Hepatocyte (in vitro differentiated cells): ENCODE measurements at regions not wholly inside any gene's neighbourhood (a gene's known extent, or its start where the extent isn't known, plus 50 kb on each side); places are given as distances from the start of the nearest gene placed in this dataset.

Source experiments
- DNase-seq: peaks from one replicate; pipeline ENCODE4 v3.0.0-alpha.2; 2016; ENCODE audit warnings: low spot score
- H2AFZ ChIP-seq: fragments of 200-600 bp; sonication (generic); 2 replicates; pipeline ENCODE4 v1.6.0; 2016; ENCODE audit warnings: antibody characterized with exemption, mild to moderate bottlenecking
- H3K27ac ChIP-seq: fragments of 200-600 bp; sonication (generic); 2 replicates; pipeline ENCODE4 v1.5.1; 2016; ENCODE audit warnings: mild to moderate bottlenecking
- H3K27me3 ChIP-seq: fragments of 200-600 bp; sonication (generic); 2 replicates; pipeline ENCODE4 v1.6.1; 2016
- H3K36me3 ChIP-seq: fragments of 200-600 bp; sonication (generic); replicated peaks from 2 replicates; pipeline ENCODE4 v1.5.1; 2016; ENCODE audit warnings: low read depth; ENCODE audit not compliant: insufficient read depth
- H3K4me1 ChIP-seq: fragments of 200-600 bp; sonication (generic); 2 replicates; pipeline ENCODE4 v1.5.1; 2016; ENCODE audit warnings: mild to moderate bottlenecking, moderate library complexity; ENCODE audit not compliant: insufficient read depth
- H3K4me2 ChIP-seq: fragments of 200-600 bp; sonication (generic); 2 replicates; pipeline ENCODE4 v1.6.0; 2016
- H3K4me3 ChIP-seq: fragments of 200-600 bp; sonication (generic); 2 replicates; pipeline ENCODE4 v1.5.1; 2016; ENCODE audit warnings: mild to moderate bottlenecking
- H3K79me2 ChIP-seq: fragments of 200-600 bp; sonication (generic); 2 replicates; pipeline ENCODE4 v1.6.0; 2017; ENCODE audit warnings: mild to moderate bottlenecking
- H3K9me2 ChIP-seq: fragments of 200-600 bp; sonication (generic); replicated peaks from 2 replicates; pipeline ENCODE4 v1.6.0; 2017; ENCODE audit warnings: mild to moderate bottlenecking; ENCODE audit not compliant: insufficient read depth
- H3K9me3 ChIP-seq: fragments of 200-600 bp; sonication (generic); 2 replicates; pipeline ENCODE4 v1.5.1; 2016; ENCODE audit warnings: low read depth, mild to moderate bottlenecking
- H4K20me1 ChIP-seq: fragments of 200-600 bp; sonication (generic); 2 replicates; pipeline ENCODE4 v1.6.0; 2016; ENCODE audit warnings: mild to moderate bottlenecking; ENCODE audit not compliant: insufficient read depth, poor library complexity, severe bottlenecking
- CTCF ChIP-seq: fragments of 200-600 bp; sonication (generic); IDR thresholded peaks from 2 replicates; pipeline ENCODE4 v1.5.1; 2016; ENCODE audit warnings: antibody characterized with exemption, mild to moderate bottlenecking; ENCODE audit not compliant: poor library complexity
- EZH2 ChIP-seq: fragments of 200-600 bp; sonication (generic); IDR thresholded peaks from 2 replicates; pipeline ENCODE4 v1.6.1; 2016; ENCODE audit warnings: antibody characterized with exemption, mild to moderate bottlenecking, borderline replicate concordance
- EZH2phosphoT487 ChIP-seq: fragments of 200-600 bp; sonication (generic); IDR thresholded peaks from one replicate; pipeline ENCODE4 v1.6.1; 2018; ENCODE audit warnings: antibody characterized with exemption, mild to moderate bottlenecking, low read depth, moderate library complexity; ENCODE audit not compliant: unreplicated experiment, severe bottlenecking
- WGBS: methylation state at CpG from one replicate; pipeline ENCODE4 v1.1.6; 2016; ENCODE audit warnings: low lambda C conversion rate; ENCODE audit errors: missing lambda C conversion rate; 5-methylcytosine and 5-hydroxymethylcytosine counted together

DNA sequence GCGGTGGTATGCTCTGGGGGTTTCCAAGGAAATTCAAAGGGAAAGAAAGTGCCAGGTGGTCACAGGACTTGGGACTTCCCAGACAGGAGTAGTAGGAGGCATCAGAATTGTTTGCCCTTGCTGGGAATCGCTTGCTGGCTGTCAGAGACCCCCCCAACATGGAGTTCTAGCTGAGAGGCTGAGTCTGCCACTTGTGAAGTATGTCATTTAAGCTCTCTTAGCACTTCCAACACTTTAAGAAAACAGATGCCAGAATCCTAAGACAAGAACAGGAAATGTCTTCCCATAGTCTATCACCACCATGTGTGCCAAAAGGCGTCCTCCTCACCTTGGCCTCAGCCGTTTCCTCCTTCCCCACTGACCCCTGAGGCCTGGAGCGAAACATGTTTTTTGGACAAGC, 193.8 kb upstream of the IRX3 start:
- TF ChIP-seq EZH2 (no peak), CTCF (no peak), EZH2phosphoT487 (no peak)
- Histone ChIP-seq H3K9me2 (no peaks in the 10 kb centered on the region), H4K20me1 (no peaks in the 10 kb centered on the region), H3K9me3 (no peaks in the 10 kb centered on the region), H3K36me3 (no peaks in the 10 kb centered on the region), H3K4me1 (no peaks in the 10 kb centered on the region), H3K27ac (no peak overlapping the region), H3K4me3 (no peak overlapping the region), H3K4me2 (no peak overlapping the region), H3K79me2 (no peaks in the 10 kb centered on the region), H3K27me3 (no peaks in the 10 kb centered on the region), H2AFZ (no peak overlapping the region)
- DNase-seq, result no peak
- 84% methylated on average over 5 of the region's 5 CpGs for WGBS

DNA sequence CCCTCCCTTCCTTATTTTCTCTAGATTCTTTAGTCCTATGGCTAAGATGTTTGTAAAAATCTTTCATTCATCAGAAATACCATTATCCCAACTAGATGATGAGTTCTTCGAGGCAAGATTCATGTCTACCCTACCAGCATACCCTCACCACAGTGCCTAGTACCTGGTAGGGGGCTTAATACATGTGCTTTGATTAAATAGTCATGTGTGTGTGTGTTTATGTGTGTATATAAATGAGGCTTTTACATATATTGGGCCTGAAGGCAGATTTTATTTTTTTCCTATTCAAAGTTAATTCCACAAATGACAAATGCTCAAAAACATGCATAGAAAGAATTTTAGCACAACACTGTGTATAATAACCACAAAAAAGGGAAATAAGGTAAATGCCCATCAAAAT, 193.0 kb upstream of the IRX3 start:
- Histone ChIP-seq H3K27me3 (no peaks in the 10 kb centered on the region), H3K9me3 (no peaks in the 10 kb centered on the region), H3K79me2 (no peaks in the 10 kb centered on the region), H3K4me1 (no peaks in the 10 kb centered on the region), H3K4me2 (no peak overlapping the region), H3K36me3 (no peaks in the 10 kb centered on the region), H3K9me2 (no peaks in the 10 kb centered on the region), H2AFZ (no peak overlapping the region), H3K27ac (no peak overlapping the region), H4K20me1 (no peaks in the 10 kb centered on the region), H3K4me3 (no peak overlapping the region)
- no peak for DNase-seq
- TF ChIP-seq EZH2phosphoT487 (no peak), EZH2 (no peak), CTCF (no peak)
- 92% methylated on average over 1 of the region's 1 CpG for WGBS

- Histone ChIP-seq H4K20me1 (no peaks in the 10 kb centered on the region), H3K79me2 (no peaks in the 10 kb centered on the region), H3K4me2 (peak overlapping the region; percentile 35), H3K27ac (no peak overlapping the region), H3K27me3 (no peaks in the 10 kb centered on the region), H3K9me3 (no peaks in the 10 kb centered on the region), H3K4me3 (no peak overlapping the region), H3K36me3 (no peaks in the 10 kb centered on the region), H3K4me1 (no peaks in the 10 kb centered on the region), H3K9me2 (no peaks in the 10 kb centered on the region), H2AFZ (no peak overlapping the region)
- WGBS, result 64% methylated on average over 6 of the region's 6 CpGs
- DNase-seq, result no peak
- TF ChIP-seq EZH2 (no peak), EZH2phosphoT487 (no peak), CTCF (no peak)
Observed at GRCh38 chr16:54477714-54478113, 191.1 kb upstream of the IRX3 start.
